ENCODE measurements at regions not wholly inside any gene's neighbourhood (a gene's known extent, or its start where the extent isn't known, plus 50 kb on each side); places are given as distances from the start of the nearest gene placed in this dataset.

- TF ChIP-seq CTCF (conservative IDR thresholded peaks at IDR 0.05; ENCODE audit: low read depth, low read length) (no peak), EZH2 (IDR thresholded peaks at IDR 0.05; ENCODE audit: borderline replicate concordance, low read depth, low read length, poor library complexity, severe bottlenecking) (no peak)
Observed at GRCh38 chr13:53272873-53273272, 244.3 kb downstream of the OLFM4 start.

Measured in A673 (cell line).